OCI-LY3 (cell line): ENCODE measurements at regions not wholly inside any gene's neighbourhood (a gene's known extent, or its start where the extent isn't known, plus 50 kb on each side); places are given as distances from the start of the nearest gene placed in this dataset.

ENCODE experiments used
- EZH2phosphoT487 ChIP-seq: fragments of 200-600 bp; shearing (Covaris generic); IDR thresholded peaks from 2 replicates; pipeline ENCODE4 v1.6.1; 2018; ENCODE audit warnings: antibody characterized with exemption, mixed run types, low read depth
- TF ChIP-seq, protein P1 (sequence below): fragments of 200-600, 300-600 bp; sonication (generic); IDR thresholded peaks from 2 replicates; pipeline ENCODE4 v1.5.1; 2014; ENCODE audit warnings: antibody characterized with exemption, low read length, low read depth

DNA sequence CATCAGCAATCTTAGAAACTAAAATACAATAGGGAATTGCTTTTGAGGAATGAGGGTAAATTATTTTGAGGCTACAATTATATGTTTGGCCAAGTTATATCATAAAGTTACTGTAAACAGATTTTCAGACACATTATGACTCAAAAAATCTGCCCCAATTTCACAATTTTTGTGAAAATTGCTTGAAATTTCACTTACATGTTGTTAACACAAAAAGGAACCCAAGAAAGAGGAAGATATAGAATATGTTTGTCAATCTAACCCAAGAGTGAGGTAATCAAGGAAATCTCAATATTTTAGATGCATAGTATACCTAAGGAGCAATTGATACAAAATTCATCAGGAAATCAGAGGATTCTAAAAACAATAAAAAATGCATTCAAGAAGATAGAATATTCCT, 73.9 kb upstream of the FNDC3A start:
- no peak for TF ChIP-seq EZH2phosphoT487
- TF ChIP-seq, protein P1, sequence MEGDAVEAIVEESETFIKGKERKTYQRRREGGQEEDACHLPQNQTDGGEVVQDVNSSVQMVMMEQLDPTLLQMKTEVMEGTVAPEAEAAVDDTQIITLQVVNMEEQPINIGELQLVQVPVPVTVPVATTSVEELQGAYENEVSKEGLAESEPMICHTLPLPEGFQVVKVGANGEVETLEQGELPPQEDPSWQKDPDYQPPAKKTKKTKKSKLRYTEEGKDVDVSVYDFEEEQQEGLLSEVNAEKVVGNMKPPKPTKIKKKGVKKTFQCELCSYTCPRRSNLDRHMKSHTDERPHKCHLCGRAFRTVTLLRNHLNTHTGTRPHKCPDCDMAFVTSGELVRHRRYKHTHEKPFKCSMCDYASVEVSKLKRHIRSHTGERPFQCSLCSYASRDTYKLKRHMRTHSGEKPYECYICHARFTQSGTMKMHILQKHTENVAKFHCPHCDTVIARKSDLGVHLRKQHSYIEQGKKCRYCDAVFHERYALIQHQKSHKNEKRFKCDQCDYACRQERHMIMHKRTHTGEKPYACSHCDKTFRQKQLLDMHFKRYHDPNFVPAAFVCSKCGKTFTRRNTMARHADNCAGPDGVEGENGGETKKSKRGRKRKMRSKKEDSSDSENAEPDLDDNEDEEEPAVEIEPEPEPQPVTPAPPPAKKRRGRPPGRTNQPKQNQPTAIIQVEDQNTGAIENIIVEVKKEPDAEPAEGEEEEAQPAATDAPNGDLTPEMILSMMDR, result no peak
